Testis (tissue), 2 donors: ENCODE measurements at regions not wholly inside any gene's neighbourhood (a gene's known extent, or its start where the extent isn't known, plus 50 kb on each side); places are given as distances from the start of the nearest gene placed in this dataset.

ENCODE experiments used
- CTCF ChIP-seq, 3 experiments: fragments of 450-650 bp in 2 of 3; fragments of 200-600 bp in 1 of 3; sonication (generic) in 1 of 3; IDR thresholded peaks; one replicate each; pipeline ENCODE4 v1.5.1; 2016 to 2019; ENCODE audit warnings: antibody characterized with exemption in 3 of 3, mild to moderate bottlenecking in 2 of 3, moderate library complexity in 1 of 3
- POLR2A ChIP-seq: fragments of 450-650 bp; IDR thresholded peaks from one replicate; pipeline ENCODE4 v1.6.1; 2017; ENCODE audit warnings: antibody characterized with exemption, mild to moderate bottlenecking, moderate library complexity

- TF ChIP-seq POLR2A (no peak), CTCF (IDR thresholded peaks at IDR 0.05) (no peak)
Observed at GRCh38 chr16:65895906-65896305, 470.6 kb upstream of the CDH5 start.
